HG03565 (cell line): ENCODE measurements at regions not wholly inside any gene's neighbourhood (a gene's known extent, or its start where the extent isn't known, plus 50 kb on each side); places are given as distances from the start of the nearest gene placed in this dataset.

Experiments used
- ATAC-seq: cut with Tn5 transposase; IDR thresholded peaks from one replicate; pipeline ENCODE4 v1.9.1; 2021; ENCODE audit warnings: mild to moderate bottlenecking, moderate library complexity; ENCODE audit not compliant: unreplicated experiment

DNA sequence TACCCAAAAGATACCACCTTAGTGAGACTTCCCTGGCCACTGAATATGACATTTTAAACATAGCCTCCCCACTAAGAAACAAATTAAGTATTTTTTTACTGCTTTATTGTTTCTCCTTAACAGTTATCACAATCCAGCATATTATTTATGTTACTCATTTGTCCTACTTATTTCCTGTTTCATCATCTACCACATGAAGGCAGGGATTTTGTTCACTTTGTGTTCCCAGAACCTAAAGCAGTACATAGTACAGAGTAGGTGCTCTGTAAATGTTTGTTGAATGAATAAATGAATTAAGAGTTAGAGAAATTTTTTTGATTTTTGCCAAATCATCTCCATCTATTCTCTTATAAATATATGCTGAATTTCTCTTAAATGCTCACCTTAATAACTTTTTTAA lies 318.4 kb upstream of the GIMD1 start:
- no peak for ATAC-seq

DNA sequence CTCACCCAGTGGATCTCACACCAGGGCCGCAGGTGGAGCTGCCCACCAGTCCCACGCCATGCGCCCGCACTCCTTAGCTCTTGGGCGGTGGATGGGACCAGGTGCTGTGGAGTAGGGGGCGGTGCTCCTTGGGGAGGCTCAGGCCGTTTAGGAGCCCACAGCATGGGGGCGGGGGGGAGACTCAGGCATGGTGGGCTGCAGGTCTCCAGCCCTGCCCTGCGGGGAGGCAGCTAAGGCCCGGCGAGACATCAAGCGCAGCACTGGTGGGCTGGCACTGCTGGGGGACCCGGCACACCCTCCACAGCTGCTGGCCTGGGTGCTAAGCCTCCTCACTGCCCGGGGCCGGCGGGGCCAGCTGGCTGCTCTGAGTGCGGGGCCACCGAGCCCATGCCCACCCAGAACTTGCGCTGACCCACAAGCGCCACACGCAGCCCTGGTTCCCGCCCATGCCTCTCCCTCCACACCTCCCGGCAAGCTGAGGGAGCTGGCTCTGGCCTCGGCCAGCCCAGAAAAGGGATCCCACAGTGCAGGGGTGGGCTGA lies 312.9 kb upstream of the GIMD1 start:
- ATAC-seq: no peak

DNA sequence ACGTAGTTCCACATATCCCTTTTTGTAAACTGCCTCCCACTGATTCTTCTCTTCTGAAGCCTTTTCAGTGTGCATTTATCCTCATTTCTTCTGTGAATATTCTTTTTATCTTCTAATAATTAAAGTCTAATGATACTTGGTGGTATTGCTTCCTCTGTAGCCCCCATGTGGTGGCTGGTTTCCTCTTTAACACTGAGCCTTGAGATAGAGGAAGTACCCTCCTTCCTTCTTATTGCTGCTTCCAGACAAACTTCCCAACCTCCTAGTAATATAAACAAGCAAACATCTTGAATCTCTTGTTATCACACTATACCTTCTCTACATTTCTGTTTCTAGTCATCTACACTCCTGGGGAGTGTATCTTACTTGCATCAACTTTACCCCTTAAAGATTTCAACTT lies 310.5 kb upstream of the GIMD1 start:
- no peak for ATAC-seq

DNA sequence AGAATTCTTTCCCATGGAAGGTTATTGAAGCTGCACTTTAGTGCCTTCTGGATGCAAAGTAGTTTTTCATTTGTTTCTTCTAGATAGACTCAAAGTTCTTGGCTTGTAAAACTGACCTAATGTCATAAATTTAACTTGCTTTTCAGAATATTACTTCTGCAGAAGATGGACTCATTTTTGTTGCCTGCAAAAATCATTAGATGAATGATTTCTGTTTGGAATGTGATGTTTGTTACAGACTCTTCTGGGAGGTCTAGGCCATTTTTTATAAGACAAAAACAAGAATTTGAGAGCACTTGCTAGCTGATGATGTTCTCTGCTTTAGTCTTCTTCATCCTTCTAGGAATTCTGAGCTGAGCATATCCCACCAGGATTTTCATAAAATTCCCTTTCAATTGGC lies 308.6 kb upstream of the GIMD1 start:
- ATAC-seq: no peak

DNA sequence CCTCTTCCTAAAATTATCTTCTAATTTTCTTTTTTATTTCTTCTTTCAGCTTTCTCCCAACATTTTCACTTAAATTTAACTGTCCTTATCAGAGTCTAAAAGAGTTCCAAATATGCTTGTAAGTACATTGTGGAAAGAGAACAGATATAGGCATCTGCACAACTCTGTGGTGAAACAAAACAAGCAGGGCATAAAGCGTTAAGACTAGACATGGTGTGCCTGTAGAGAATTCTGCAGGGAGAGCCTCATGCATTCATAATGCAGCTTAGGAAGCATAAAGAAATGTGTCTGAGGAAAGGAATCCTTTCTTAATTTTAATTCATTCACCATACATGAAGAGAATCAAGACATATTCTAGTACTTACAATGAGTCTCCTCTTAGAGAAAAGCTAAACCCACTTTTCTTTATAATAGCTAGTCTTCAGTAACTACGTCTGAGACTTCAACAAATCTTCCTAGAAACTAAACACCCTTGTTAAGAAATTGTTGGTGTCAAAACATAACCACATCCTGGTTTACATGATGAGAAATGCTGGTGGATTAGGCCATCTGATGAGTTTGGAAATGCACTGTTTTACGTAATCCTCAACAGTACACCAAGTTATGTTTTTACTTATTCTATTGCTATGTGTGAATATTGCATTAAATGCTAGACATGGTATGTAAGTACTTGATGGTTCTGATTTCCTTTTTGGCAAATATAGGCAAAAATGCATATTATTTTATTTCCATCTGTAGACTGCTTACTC lies 307.8 kb upstream of the GIMD1 start:
- ATAC-seq: no peak

DNA sequence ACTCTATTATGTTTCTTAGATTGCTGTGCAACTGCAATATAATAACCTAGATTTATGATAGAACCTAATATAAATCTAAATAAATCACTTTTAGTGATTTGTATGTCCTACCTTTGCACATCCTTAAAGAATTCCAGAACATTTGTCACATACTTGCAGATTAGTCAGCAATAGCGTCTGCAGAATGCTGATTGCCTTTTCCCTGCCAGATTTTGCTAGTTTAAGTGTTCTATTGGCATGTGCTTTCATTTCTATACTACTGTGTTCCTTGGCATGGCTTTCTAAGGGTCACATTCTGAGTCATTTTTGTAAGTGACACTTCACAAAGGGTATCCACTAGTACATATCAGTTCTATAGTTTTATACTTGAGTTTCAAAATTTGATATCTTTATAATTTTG lies 303.1 kb upstream of the GIMD1 start:
- no peak for ATAC-seq

DNA sequence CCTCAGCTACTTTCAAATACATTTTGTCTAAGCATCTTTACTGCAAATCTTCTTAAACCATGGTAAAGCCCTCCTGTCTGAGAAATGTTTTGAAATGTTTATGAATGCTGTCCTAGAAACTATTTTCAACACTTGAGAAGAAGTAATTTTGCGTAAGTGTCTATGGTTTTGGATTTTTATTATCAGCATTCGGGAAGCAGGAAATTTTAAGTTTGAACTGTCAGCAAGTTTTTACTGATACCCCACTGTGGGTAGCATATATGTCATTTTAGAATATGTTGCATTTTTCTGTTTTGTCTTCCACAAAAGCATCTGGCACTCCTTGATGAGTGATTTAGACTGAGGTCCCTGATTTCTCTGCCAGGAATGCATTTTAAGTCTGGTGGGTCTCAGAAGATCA lies 302.4 kb upstream of the GIMD1 start:
- ATAC-seq: no peak

DNA sequence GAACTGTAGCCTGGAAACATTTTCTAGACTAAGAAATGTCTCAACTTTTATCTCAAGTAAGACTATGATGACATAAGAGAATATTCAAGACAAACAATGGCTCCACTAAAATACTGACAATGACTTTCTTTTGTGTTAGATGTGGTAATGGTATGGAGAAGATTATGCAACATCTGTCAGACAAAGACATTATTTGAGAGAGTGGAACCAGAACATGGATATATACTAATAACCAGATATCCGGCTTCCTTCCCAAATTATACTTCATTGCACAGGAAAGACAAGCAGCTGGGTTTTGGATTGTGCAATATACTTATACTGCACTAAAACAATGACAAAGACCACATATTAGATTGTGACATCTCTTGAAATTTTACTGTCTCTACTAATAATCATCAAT lies 290.8 kb upstream of the GIMD1 start:
- no peak for ATAC-seq

DNA sequence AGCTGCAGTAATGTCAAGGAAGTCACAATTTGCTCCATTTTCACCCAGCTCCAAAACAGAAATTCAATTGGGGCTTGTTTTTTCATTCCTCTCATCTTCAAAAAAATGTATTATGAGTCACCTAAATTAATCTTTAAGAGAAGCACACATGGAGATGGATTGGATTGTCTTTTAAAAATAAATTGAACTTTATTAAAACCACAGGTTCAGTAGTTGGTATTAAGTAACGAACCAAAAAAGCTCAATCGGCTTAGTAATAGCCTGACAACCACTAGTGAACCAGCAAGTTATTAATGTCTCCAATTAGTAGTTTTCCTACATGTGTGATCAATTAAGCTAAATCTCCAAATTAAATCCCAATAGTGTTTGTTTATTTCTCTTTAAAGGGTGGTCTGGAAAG lies 283.5 kb upstream of the GIMD1 start:
- no peak for ATAC-seq

DNA sequence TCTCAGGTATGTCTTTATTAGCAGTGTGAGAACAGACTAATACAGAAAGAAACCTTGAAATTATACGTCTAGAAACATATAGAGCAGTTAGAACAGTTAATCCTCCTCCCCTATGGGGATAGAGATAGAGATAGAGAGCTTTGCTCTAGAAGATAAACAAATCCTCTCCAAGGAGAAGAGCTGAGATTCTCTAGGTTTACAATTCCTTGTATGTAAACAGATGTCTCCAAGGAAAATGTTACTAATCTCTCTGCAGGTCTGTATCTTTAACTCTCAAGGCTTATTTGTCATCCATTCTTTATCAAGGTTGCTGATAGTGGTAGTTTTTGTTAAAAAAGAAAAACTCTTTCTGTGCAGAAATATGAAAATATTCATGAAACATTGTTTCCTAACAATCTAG lies 282.1 kb upstream of the GIMD1 start:
- no peak for ATAC-seq

DNA sequence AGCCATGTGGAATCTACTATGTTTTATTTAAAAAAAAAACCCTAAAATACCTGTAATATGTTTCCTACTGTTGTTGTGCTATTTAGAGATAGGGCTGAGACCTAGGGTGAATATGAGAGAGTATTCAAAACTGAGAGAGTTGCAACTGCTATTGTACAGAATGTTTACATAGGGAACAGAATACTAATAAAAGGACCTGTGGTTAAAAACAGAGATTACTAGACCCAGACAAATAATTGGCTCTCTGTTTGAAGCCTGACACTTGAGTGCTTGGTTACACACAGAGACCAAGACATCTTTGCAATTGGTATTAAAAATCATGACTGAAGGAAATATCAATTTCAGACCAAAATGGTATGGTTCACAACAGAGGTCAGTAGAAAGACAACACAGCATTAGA lies 278.9 kb upstream of the GIMD1 start:
- ATAC-seq: no peak

DNA sequence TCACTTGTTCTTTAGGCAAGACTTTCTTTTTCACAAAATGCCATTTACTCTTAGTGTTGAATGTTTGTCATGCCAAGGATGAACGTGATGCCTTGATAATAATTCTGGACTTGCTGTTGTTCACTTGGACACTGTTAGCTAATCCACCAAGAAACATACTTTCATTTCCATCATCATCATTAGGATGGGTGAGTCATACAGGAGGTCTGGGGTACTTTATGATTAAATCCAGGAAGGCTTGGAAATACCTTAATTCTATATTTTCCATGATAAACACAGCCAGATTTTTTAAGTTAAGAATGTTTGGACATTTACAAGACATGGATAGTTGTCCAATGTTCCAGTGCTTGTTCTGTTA lies 260.7 kb upstream of the GIMD1 start:
- no peak for ATAC-seq

DNA sequence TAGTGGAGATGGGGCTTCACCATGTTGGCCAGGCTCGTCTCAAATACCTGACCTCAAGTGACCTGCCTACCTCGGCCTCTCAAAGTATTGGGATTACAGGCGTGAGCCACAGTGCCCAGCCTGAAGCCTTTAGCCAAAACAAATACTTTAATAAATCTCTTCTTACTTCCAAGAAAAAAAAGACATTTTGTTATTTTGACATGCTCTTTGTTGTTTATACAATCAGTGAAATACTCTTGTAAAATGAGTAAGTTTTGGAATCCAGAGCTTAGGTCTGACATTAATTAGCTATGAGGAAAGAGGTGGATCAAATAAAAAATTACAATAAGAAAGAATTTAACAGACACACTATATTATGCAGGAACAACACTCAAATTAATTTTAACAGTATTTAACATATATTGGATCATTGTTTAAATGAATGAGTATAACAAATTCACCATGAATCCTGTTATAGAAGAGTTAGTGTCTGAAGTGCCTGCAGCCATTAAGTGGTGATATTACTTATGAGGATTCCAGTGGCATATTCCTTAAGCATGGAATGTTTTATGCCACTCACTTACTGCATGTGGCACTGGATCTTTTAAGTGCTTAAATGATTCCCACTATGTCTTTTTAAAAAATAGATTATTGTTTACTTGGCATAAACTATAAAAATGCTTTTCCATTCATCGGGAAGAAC lies 260.1 kb upstream of the GIMD1 start:
- ATAC-seq: no peak

DNA sequence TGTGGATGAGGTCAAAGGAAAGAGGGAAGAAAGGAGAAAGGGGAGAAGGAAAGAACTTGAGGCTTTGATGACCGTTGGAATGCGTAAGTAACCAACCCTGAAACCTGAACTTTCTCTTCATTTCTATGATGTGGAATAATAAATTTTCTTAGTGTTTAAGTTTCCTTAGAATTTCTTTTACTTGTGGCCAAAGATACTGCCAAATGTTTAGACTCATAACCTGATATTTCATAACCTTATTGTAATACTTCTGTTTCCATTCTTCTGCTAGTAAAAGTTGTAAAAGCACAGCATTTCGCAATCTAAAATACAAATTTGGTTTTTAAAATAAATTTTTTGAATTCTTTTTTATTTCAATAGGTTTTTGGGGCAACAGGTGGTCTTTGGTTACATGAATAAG lies 258.5 kb upstream of the GIMD1 start:
- no peak for ATAC-seq

DNA sequence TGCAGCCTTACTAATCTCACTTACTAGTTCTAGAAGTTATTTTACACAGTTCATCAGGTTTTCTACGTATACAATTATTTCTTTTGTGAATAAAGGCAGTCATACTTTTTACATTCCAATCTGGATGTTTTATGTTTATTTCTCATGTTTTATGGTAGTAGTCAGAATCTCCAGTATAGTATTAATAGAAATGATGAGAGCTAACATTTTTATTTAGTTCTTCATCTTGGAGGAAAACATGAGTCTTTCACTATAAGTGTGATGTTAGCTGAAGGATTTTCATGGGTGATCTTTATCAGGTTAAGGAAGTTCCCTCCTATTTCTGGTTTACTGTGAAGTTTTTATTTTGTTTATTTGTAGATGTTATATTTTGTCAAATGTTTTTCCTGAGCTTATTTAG lies 256.1 kb upstream of the GIMD1 start:
- ATAC-seq: no peak

DNA sequence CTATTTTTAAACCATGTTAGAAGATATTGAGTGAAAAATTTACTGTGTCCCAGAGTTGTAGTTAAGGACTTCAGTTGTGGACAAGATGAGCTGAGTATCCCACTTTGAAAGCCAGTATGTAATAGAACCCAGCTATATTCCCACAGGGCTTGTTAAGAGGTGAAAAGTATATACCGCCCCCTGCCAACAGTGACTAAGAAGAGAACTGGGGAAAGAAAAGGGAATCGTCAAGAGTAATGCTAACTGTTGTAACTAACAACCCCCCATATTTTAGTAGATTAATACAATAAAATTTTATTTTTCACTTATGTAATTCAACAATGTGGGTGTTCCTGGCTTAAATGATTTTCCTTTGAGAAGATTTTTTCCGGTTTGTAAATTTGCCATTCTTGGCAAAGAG lies 250.4 kb upstream of the GIMD1 start:
- ATAC-seq: no peak

DNA sequence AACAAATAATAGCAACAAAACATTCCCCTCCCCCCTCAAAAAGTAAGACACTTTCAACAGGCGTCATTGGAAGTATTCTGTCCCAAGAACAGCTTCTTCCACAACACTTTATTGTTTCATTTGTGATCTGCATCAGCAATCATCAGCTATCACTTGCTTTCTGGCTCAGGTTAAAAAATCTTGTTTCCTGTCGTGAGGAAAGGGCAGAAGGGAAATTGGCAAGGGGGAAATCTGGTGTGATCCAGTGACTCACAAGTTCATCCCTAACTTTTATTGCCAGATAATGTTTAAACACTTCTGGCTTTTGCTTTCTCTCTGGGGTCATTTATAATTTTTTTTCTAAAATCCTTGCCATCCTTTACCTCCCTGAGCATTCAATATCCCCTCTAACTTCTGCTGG lies 247.4 kb upstream of the GIMD1 start:
- no peak for ATAC-seq

DNA sequence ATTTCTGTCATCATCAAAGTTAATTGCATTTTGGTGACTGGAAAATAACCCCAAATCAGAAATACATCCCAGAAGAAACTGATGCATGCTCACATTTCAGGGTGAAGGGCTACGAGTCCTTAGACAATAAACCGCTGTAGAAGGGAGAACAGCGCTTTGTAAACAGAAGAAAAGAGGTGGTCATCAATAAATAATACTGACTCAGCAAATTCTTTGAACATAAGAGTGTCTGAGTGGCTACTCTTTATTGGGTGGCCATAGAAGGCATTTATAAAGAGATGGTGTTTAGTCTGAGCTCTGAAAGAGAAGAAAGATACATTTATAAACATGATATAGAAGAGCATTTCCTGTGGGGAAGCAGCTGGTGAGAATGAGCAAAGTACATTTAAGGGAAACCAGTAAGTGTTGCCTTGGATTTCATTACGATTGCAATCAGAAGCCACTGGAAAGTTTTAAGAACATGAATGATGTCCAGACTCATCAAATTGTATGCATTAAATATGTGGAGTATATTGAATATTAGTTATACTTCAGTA lies 246.9 kb upstream of the GIMD1 start:
- ATAC-seq: no peak

DNA sequence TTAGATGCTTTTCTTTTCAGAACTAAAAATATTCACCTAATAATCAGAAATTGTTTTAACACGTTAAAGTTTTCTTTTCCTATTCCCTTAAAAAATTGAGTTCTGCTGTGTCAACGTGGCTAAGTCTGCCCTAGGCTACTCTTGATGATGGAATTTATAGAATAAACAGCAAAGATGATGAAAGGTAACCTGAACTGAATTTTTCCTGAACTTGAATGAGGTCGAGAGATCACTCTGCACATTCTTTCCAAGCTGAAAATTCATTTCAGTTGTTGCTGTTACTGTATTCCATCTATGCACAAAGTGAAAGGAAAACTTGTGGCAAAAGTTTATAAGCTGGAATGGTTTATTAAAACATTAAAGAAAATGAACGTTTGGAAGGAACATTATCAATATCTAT lies 245.9 kb upstream of the GIMD1 start:
- no peak for ATAC-seq

DNA sequence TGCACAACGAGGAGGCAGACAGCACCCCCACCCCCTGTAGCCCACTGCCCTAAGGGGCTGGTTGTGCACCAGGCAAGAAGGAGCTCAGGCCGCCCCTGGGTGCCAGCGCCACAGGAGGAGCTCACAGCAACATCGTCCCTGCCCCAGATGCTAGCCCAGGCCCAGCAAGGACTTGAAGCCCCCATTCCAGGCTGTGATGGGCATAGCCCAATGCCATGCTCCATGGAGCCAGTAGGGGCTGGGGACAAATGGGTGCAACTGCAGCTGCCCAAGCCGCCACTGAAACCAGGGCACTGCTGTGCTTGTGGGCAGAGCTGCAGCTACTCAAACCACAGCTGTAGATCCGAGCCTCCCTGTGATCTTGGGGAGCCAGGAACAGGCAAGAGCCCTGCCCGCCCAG lies 241.3 kb upstream of the GIMD1 start:
- no peak for ATAC-seq

DNA sequence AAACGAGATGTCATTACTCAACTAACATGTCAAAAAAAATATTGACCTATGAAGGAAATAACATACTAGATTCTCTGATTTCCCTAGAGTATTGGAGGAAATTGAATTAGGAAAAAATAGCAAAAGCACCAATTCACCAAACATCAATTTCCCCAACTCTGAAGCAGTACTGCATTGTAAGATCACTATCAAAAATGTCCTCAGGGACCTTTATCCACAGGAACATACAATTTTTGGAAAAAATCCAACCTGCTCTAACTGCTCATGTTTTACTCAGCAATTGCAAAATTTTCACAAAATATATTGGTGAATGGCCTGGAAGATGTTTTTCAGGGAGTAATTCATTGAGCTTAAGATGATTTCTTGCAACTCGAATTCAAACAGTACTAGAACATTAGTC lies 239.0 kb upstream of the GIMD1 start:
- ATAC-seq: no peak

DNA sequence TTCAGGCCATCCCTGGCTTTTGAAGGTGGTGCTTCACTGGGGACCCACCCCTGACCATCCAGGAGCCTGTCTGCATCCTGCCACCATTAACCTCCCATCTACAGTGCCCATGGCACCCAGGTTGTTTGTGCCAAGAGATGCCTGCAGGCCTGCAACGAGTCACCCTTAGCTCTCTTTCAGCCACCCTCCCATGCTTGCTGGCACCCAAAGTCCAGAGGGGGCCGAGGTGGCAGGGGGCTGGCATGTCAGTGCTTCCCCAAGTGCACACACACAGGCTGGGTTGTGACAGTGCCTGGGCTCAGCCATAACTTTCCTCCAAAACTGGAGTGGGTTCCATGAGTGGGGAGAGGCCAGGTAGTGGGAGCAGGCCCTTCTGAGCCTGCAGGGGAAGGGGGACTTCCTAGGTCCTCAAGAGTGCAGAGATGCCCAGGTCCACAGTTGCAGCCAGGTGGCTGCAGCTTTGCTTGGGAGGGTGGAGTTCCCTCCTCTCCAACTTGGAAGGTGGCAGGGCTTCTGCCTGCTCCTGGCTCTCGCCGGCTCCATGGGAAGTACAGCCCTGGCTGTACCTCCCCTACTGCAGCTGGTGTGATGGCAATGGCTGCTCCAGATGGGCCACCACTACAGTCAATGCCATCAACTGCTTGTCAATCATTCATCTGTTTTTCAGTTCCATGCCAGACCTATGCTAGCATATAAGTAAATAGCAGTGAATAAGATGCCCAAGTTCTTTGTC lies 235.9 kb upstream of the GIMD1 start:
- ATAC-seq: no peak
